Neural progenitor cell (in vitro differentiated cells): ENCODE measurements at regions not wholly inside any gene's neighbourhood (a gene's known extent, or its start where the extent isn't known, plus 50 kb on each side); places are given as distances from the start of the nearest gene placed in this dataset.

ENCODE experiments used
- CTCF ChIP-seq: fragments of 200-600 bp; sonication (generic); IDR thresholded peaks from 2 replicates; pipeline ENCODE4 v1.5.1; 2017; ENCODE audit warnings: antibody characterized with exemption, mild to moderate bottlenecking
- EZH2 ChIP-seq: fragments of 200-600 bp; sonication (generic); IDR thresholded peaks from 2 replicates; pipeline ENCODE4 v1.6.1; 2017; ENCODE audit warnings: antibody characterized with exemption, mild to moderate bottlenecking, moderate library complexity

GRCh38 chr2:180208841-180209240 lies 201.7 kb upstream of the CWC22 start:
- TF ChIP-seq CTCF: no peak
- TF ChIP-seq EZH2: no peak
